ENCODE measurements at regions not wholly inside any gene's neighbourhood (a gene's known extent, or its start where the extent isn't known, plus 50 kb on each side); places are given as distances from the start of the nearest gene placed in this dataset.

- TF ChIP-seq CTCF (IDR thresholded peaks at IDR 0.05) (no peak), ZFX (IDR thresholded peaks at IDR 0.05; ENCODE audit: borderline replicate concordance) (no peak)
- no peak overlapping the region for H3K27ac ChIP-seq
Observed at GRCh38 chr6:6750594-6751265, 162.2 kb downstream of the LY86 start.

GRCh38 chr6:6751266-6751596 is 162.7 kb downstream of the LY86 start:
- TF ChIP-seq CTCF (IDR thresholded peaks at IDR 0.05) (no peak), ZFX (IDR thresholded peaks at IDR 0.05; ENCODE audit: borderline replicate concordance) (no peak)
- no peak overlapping the region for H3K27ac ChIP-seq

- H3K27ac ChIP-seq: no peak overlapping the region
- no peak for TF ChIP-seq CTCF (IDR thresholded peaks at IDR 0.05)
- no peak for TF ChIP-seq ZFX (IDR thresholded peaks at IDR 0.05; ENCODE audit: borderline replicate concordance)
Observed at GRCh38 chr6:6751619-6752023, 163.1 kb downstream of the LY86 start.

- no peak overlapping the region for H3K27ac ChIP-seq
Observed at GRCh38 chr6:6752129-6752528, 163.6 kb downstream of the LY86 start.

GRCh38 chr6:6753301-6753700 is 164.8 kb downstream of the LY86 start:
- no peak for TF ChIP-seq CTCF (IDR thresholded peaks at IDR 0.05)
- no peak for TF ChIP-seq ZFX (IDR thresholded peaks at IDR 0.05; ENCODE audit: borderline replicate concordance)
- H3K27ac ChIP-seq: no peak overlapping the region

More at GRCh38 chr6:6752129-6752528, 163.6 kb downstream of the LY86 start:
- TF ChIP-seq CTCF (IDR thresholded peaks at IDR 0.05) (no peak), ZFX (IDR thresholded peaks at IDR 0.05; ENCODE audit: borderline replicate concordance) (no peak)

- H3K27ac ChIP-seq: no peak overlapping the region
- TF ChIP-seq CTCF (IDR thresholded peaks at IDR 0.05) (no peak), ZFX (IDR thresholded peaks at IDR 0.05; ENCODE audit: borderline replicate concordance) (no peak)
Observed at GRCh38 chr6:6756526-6756925, 168.0 kb downstream of the LY86 start.

- no peak overlapping the region for H3K27ac ChIP-seq
- TF ChIP-seq CTCF (IDR thresholded peaks at IDR 0.05): no peak
- no peak for TF ChIP-seq ZFX (IDR thresholded peaks at IDR 0.05; ENCODE audit: borderline replicate concordance)
Observed at GRCh38 chr6:6758546-6758914, 170.0 kb downstream of the LY86 start.

Data from 22Rv1 (cell line).